ENCODE measurements at regions not wholly inside any gene's neighbourhood (a gene's known extent, or its start where the extent isn't known, plus 50 kb on each side); places are given as distances from the start of the nearest gene placed in this dataset.

DNA sequence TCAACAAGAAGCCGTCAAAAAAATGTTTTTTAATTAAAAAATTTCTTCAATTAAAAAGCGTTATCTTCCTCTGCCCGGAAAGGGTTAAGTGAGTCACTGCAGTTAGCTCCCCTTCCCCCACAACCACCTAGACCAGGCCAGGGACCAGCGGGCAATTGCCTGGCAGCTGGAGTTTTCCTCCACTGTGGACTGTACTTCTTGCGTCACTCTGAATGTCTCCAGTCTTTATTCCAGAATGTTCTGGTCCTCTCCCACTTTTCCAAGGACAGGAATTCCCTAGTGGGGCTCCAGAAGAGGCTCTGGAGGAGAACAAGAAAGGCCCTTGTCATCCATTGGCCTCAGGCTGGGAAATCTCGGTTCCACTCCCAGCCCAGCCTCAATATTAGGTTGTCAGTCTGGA is 114.0 kb downstream of the C9orf50 start:
- Histone ChIP-seq H3K9me3 (ENCODE audit: insufficient read depth in 2 of 2, low read depth in 1 of 2, low read length in 1 of 2) (no peaks in the 10 kb centered on the region), H3K27me3 (replicated peaks in 1 of 4; ENCODE audit: control insufficient read depth in 3 of 4, extremely low read depth in 1 of 4, insufficient read depth in 3 of 4, low read length in 3 of 4) (no peaks in the 10 kb centered on the region), H3K79me2 (ENCODE audit: control insufficient read depth in 1 of 2, insufficient read depth in 2 of 2, low read length in 2 of 2) (no peaks in the 10 kb centered on the region), H4K5ac (ENCODE audit: insufficient read length, low read depth, low read length) (no peak overlapping the region), H3K4me1 (replicated peaks in 1 of 4; ENCODE audit: control insufficient read depth in 3 of 4, insufficient read depth in 4 of 4, low read length in 3 of 4) (peaks cover 0 to 8% (median 3%) of the 10 kb centered on the region in 4 experiments; a peak in 4 of 7 replicates), H3K4ac (replicated peaks; ENCODE audit: insufficient read length, low read depth, low read length) (no peak overlapping the region), H3K56ac (replicated peaks; ENCODE audit: insufficient read length, low read depth, low read length) (no peak overlapping the region), H3K79me1 (ENCODE audit: low read depth, low read length) (no peaks in the 10 kb centered on the region), H3K14ac (ENCODE audit: insufficient read length) (no peak overlapping the region), H3K27ac (ENCODE audit: low read depth, low read length) (no peak overlapping the region), H3K9ac (replicated peaks in 1 of 4; ENCODE audit: extremely low read depth in 1 of 4, low read depth in 3 of 4, low read length in 3 of 4) (no peak overlapping the region), H2AFZ (ENCODE audit: low read length) (peak overlapping the region; percentile 73; the same call in 1 of the 2 replicates), H3K36me3 (ENCODE audit: control insufficient read depth in 2 of 4, insufficient read depth in 4 of 4, low read length in 3 of 4) (no peaks in the 10 kb centered on the region), H2BK15ac (ENCODE audit: low read length) (no peak overlapping the region), H2AK5ac (ENCODE audit: low read depth, low read length) (no peak overlapping the region), H2BK120ac (replicated peaks; ENCODE audit: low read depth, low read length) (no peak overlapping the region), H4K91ac (replicated peaks; ENCODE audit: insufficient read length, low read length) (no peak overlapping the region), H3K18ac (ENCODE audit: extremely low read depth, low read length) (no peak overlapping the region), H3K23me2 (ENCODE audit: low read depth, low read length) (no peaks in the 10 kb centered on the region), H2BK5ac (ENCODE audit: low read depth, low read length) (peak overlapping the region; percentile 15; the same call in 1 of the 2 replicates), H3K23ac (ENCODE audit: insufficient read length) (no peak overlapping the region), H3K4me3 (ENCODE audit: extremely low read depth in 1 of 4, insufficient read depth in 2 of 4, low read depth in 3 of 4, low read length in 4 of 4) (no peak overlapping the region), H2BK12ac (ENCODE audit: low read depth, low read length) (no peak overlapping the region), H2BK20ac (ENCODE audit: low read length) (no peak overlapping the region), H3K4me2 (ENCODE audit: insufficient read depth in 1 of 2, low read depth in 2 of 2, low read length in 2 of 2) (peak overlapping the region in 1 of 2 experiments; percentile 45; a peak in 2 of 4 replicates), H4K20me1 (replicated peaks in 1 of 2; ENCODE audit: control insufficient read depth in 1 of 2, insufficient read depth in 2 of 2, low read length in 2 of 2) (no peaks in the 10 kb centered on the region), H4K8ac (ENCODE audit: extremely low read depth, insufficient read depth, low read length) (no peak overlapping the region)
- 56% methylated on average over 6 of the region's 6 CpGs; no CpG with 5 or more reads in 1 of the 2 experiments for WGBS, 2 experiments (ENCODE audit: extremely low coverage in 1 of 2, insufficient coverage in 1 of 2, insufficient read length in 1 of 2, insufficient replicate concordance in 2 of 2, low coverage in 1 of 2, low lambda C conversion rate in 2 of 2, missing lambda C conversion rate in 1 of 2)
- ChIA-PET POLR2A (ENCODE audit: partially characterized antibody) (interaction anchor here (1.0 to 4.3 kb wide), 4 partner anchors 9 to 100 kb away, joined by 3 to 21 read pairs (median 4); no protein-coding TSS in a partner anchor), CTCF (ENCODE audit: partially characterized antibody) (interaction anchor here (0.8 to 2.4 kb wide), 4 partner anchors 31 to 80 kb away, joined by 3 to 7 read pairs (median 4); no protein-coding TSS in a partner anchor)
- no peak for FAIRE-seq
- no peak for DNase-seq (ENCODE audit: low read depth in 1 of 2, low spot score in 2 of 2)
- TF ChIP-seq JUND (IDR thresholded peaks at IDR 0.05; ENCODE audit: low read length) (peak; percentile 34; the same call in 1 of the 2 replicates), MAFK (IDR thresholded peaks at IDR 0.05; ENCODE audit: low read depth, low read length) (no peak), ASH2L (IDR thresholded peaks at IDR 0.05; ENCODE audit: low read length) (peak; percentile 22)
